ENCODE measurements at regions not wholly inside any gene's neighbourhood (a gene's known extent, or its start where the extent isn't known, plus 50 kb on each side); places are given as distances from the start of the nearest gene placed in this dataset.

GRCh38 chr3:80096909-80097308 lies 329.1 kb upstream of the ROBO1 start:
- Histone ChIP-seq H3K4me3 (replicated peaks; ENCODE audit: low read depth, low read length) (no peak overlapping the region), H3K36me3 (ENCODE audit: control insufficient read depth, insufficient read depth, low read length) (no peaks in the 10 kb centered on the region), H3K27me3 (replicated peaks; ENCODE audit: control insufficient read depth, insufficient read depth, low read length) (no peaks in the 10 kb centered on the region)
- no peak for TF ChIP-seq CTCF (IDR thresholded peaks at IDR 0.05; ENCODE audit: insufficient read depth, low read length, poor library complexity, severe bottlenecking)
- DNase-seq (ENCODE audit: extremely low read depth, insufficient read length), result no peak

- Histone ChIP-seq H3K27me3 (replicated peaks; ENCODE audit: control insufficient read depth, insufficient read depth, low read length) (no peaks in the 10 kb centered on the region), H3K4me3 (replicated peaks; ENCODE audit: low read depth, low read length) (no peak overlapping the region), H3K36me3 (ENCODE audit: control insufficient read depth, insufficient read depth, low read length) (no peaks in the 10 kb centered on the region)
- no peak for TF ChIP-seq CTCF (IDR thresholded peaks at IDR 0.05; ENCODE audit: insufficient read depth, low read length, poor library complexity, severe bottlenecking)
- no peak for DNase-seq (ENCODE audit: extremely low read depth, insufficient read length)
Observed at GRCh38 chr3:80094589-80094988, 326.8 kb upstream of the ROBO1 start.

- no peak for DNase-seq (ENCODE audit: extremely low read depth, insufficient read length)
- Histone ChIP-seq H3K27me3 (replicated peaks; ENCODE audit: control insufficient read depth, insufficient read depth, low read length) (no peaks in the 10 kb centered on the region), H3K4me3 (replicated peaks; ENCODE audit: low read depth, low read length) (no peak overlapping the region), H3K36me3 (ENCODE audit: control insufficient read depth, insufficient read depth, low read length) (no peaks in the 10 kb centered on the region)
- no peak for TF ChIP-seq CTCF (IDR thresholded peaks at IDR 0.05; ENCODE audit: insufficient read depth, low read length, poor library complexity, severe bottlenecking)
Observed at GRCh38 chr3:80087767-80088166, 320.0 kb upstream of the ROBO1 start.

GRCh38 chr3:80086426-80086825 lies 318.6 kb upstream of the ROBO1 start:
- no peak for TF ChIP-seq CTCF (IDR thresholded peaks at IDR 0.05; ENCODE audit: insufficient read depth, low read length, poor library complexity, severe bottlenecking)

GRCh38 chr3:80079886-80080285 lies 312.1 kb upstream of the ROBO1 start:
- no peak for DNase-seq (ENCODE audit: extremely low read depth, insufficient read length)
- Histone ChIP-seq H3K27me3 (replicated peaks; ENCODE audit: control insufficient read depth, insufficient read depth, low read length) (no peaks in the 10 kb centered on the region), H3K36me3 (ENCODE audit: control insufficient read depth, insufficient read depth, low read length) (no peaks in the 10 kb centered on the region), H3K4me3 (replicated peaks; ENCODE audit: low read depth, low read length) (no peak overlapping the region)
- TF ChIP-seq CTCF (IDR thresholded peaks at IDR 0.05; ENCODE audit: insufficient read depth, low read length, poor library complexity, severe bottlenecking), result no peak

More at GRCh38 chr3:80086426-80086825, 318.6 kb upstream of the ROBO1 start:
- no peaks in the 10 kb centered on the region for H3K36me3 ChIP-seq (ENCODE audit: control insufficient read depth, insufficient read depth, low read length)
- DNase-seq (ENCODE audit: extremely low read depth, insufficient read length), result no peak
- no peaks in the 10 kb centered on the region for H3K27me3 ChIP-seq (replicated peaks; ENCODE audit: control insufficient read depth, insufficient read depth, low read length)
- no peak overlapping the region for H3K4me3 ChIP-seq (replicated peaks; ENCODE audit: low read depth, low read length)

- no peak overlapping the region for H3K4me3 ChIP-seq (replicated peaks; ENCODE audit: low read depth, low read length)
- H3K36me3 ChIP-seq (ENCODE audit: control insufficient read depth, insufficient read depth, low read length), result no peaks in the 10 kb centered on the region
- DNase-seq (ENCODE audit: extremely low read depth, insufficient read length), result no peak
- TF ChIP-seq CTCF (IDR thresholded peaks at IDR 0.05; ENCODE audit: insufficient read depth, low read length, poor library complexity, severe bottlenecking), result no peak
- H3K27me3 ChIP-seq (replicated peaks; ENCODE audit: control insufficient read depth, insufficient read depth, low read length), result no peaks in the 10 kb centered on the region
Observed at GRCh38 chr3:80068459-80068858, 300.7 kb upstream of the ROBO1 start.

All from GM06990 (cell line).